Embryonic facial prominence (tissue), 1 donor: ENCODE measurements at regions not wholly inside any gene's neighbourhood (a gene's known extent, or its start where the extent isn't known, plus 50 kb on each side); places are given as distances from the start of the nearest gene placed in this dataset.
A peak's percentile ranks its signal among the peaks of the same experiment; 100 is the strongest.

Source experiments
- DNase-seq: peaks from one replicate; pipeline ENCODE4 v3.0.0-alpha.2; 2016; ENCODE audit errors: extremely low spot score

DNA sequence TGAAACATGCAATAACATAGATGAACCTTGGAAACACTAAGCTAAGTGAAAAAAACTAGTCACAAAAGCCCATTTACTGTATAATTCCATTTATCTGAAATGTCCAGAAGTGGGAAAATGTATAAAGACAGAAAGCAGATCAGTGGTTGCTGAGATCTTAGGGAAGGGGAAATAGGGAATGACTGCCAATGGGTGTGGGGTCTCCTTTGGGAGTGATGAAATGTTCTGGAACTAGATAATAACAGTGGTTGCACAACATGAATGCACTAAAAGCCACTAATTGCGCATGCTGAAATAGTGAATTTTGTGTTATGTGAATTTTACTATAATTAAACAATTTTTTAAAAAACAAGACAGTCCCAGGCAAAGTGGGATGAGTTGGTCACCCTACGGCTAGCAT lies 472.8 kb downstream of the CCDC171 start:
- no peak for DNase-seq

DNA sequence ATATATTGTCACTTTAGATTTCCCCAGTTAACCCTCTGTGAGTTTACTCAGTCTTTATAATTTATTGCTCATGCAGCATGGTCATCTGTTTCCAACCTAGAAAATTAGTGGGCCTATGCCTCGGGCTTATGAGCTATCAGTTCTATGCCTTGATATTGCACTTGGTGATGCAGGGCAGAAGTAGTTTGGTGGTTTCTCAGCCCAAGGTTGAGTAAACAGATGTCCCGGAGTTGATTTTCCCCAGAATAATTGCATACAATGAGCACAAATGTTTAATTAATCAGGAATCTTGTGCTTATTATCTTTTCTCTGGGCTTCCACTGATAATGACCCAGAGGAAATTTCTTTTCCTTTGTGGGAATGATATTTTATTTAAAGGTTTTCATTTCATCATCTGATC lies 474.0 kb downstream of the CCDC171 start:
- DNase-seq, result no peak

DNA sequence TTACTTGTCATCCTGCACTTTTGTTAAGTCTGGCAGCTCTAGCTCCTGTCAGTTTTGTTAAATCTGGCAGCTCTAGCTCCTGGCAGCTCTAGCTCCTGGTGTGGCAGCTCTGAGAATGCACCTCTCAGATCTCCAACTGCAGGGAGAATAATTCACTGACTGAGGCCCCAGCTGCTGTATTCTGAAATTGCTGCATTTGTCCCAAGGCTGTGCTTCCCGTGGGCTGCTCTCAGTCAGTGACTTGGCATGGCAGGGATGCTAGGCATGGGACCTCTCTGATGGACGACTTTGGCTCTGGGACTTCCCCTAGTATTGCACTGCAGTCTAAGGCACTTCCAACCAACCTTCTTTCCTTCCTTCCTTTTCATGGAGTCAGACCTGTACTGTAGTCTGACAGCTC lies 475.7 kb downstream of the CCDC171 start:
- DNase-seq, result no peak

DNA sequence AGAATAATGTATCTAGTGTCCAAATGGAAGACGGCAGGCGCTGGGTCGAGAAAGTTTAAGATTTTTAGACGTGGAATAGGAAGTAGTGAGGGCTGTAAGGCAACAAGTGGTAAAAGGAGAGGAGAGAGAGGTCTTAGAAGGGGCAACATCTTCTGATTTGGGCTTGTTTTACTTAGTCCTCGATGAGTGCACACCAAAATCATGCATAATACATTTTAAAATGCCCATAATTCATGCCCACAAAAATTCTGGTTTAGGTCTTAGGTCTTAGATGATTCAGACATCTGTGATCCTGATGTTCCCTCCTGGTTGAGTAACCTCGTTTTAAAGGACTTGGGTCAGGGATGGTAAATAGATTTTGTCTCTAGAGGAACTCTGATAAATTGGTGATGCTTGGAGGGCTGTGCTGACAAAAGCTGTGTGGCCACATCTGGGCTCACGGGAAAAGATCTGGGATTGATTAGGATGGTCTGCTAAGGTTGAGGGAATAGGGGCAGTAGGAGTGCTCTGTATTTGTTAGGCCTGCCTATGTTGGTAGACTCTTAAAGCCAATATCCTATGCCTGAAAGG lies 476.3 kb downstream of the CCDC171 start:
- DNase-seq, result no peak

DNA sequence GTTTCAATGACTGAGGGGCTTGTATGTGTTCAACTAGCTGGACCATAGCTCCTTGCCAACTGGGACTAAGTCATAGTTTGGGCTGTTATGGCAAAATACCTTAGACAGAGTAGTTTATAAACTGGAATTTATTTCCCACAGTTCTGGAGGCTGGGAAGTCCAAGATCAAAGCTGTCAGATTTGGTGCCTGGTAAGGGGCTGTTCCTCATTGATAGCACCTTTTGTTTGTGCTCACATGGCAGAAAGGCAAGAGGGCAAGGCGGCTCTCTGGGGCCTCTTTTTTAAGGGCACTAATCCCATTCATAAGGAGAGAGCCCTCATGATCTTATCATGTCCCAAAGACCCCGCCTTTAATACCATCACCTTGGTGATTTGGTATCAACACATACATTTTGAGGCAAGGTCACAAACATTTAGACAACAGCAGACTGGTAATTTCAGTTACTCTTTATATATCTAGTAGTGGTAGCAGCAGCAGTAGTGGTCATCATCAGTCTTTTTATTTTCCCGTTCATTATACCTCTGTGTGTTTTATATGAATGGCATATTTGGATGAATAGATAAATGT lies 477.0 kb downstream of the CCDC171 start:
- DNase-seq, result no peak

DNA sequence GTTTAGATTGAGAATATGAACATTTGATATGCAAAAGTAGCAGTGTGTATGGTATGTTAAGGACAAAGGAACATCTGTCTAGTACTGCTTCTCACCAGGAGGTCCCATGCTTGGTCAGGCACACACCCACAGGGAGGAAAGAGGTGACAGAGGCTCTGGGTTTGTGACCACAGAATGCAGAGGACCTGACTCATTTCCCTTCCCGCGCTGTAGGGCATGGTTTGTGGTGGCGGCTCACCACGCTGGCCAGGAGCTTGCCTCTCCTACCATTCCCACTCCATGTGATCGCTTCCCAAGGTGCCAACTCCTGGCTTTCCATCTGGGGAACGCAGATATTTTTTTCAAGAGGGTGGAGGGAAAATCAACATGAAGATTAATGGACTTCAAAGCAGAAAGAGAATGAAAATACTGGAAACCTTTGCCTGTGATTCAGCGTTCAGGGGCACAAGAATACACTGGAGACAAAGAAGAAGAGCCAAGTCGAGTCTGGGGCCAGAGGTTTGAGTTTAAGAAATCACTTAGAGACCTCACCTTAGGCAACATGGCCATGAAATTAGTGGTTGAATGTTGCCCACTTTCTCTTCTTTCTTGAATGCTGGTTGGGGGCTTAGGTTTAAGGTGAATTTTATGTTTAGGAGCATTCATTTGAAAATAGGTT lies 477.8 kb downstream of the CCDC171 start:
- DNase-seq, result no peak

DNA sequence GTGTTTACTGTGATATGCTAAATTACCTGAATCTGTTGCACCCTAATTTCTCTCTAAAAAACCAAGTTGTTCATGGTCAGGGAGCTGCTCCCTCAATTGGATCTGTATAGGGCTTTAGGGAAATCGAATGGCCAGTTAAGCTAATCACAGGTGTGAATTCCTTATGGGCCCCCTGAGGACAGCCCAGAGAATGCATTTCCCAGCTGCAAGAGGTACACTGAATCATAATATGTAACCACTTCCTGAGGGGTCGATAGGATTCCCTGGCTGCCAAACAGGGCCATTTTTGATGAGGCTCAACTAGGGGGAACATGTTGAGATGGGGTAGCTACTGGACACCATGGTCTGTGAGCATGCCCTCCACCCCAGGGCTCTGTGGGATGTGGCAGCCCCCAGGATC lies 478.6 kb downstream of the CCDC171 start:
- no peak for DNase-seq

DNA sequence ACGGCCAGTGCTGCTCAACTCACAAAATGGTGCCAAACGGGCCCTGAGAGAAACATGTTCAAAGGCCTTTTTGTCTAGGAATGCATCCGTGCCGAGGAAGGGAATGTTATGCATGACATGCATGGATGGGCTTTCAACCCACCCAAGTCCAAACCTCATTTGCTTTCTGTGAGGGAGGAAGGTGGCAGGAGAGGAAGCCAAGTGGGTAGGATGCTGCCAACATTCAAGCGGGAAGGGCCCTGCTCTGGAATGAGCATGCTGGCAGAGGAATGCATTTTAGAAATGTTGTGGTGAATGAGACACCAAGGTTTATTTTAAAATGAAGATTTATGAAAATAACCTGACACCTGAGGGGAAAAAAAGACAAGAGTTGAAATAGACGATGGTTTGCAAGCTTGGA lies 479.1 kb downstream of the CCDC171 start:
- DNase-seq, result no peak

DNA sequence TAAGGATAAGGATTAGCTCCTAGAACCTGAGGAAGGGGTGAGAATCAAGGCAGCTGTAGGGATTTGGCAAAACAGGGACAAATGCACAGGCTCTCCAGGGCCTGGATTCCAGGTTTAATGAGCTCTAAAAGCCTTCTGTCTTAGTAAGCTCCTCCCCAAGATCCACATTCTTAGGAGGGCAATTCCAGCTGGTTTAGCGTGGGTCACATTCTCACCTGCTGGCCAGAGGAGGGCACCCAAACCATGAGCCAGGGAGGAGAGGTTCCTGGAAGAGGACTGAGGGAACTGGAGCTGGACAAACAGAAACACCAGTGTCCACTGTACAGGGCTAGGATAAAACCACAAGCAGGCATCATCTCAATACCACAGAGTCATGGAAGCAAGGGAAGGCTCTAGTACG lies 480.0 kb downstream of the CCDC171 start:
- DNase-seq, result no peak

DNA sequence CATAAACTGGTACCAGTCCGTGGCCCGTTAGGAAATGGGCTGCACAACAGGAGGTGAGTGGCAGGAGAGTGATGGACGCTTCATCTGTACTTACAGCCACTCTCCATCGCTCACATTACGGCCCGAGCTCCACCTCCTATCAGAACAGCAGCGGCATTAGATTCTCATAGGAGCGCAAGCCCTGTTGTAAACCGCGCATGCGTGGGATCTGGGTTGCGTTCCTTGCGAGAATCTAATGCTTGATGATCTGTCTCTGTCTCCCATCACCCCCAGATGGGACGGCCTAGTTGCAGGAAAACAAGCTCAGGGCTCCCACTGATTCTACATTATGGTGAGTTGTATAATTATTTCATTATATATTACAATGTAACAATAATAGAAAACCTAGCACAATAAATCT lies 480.4 kb downstream of the CCDC171 start:
- no peak for DNase-seq

DNA sequence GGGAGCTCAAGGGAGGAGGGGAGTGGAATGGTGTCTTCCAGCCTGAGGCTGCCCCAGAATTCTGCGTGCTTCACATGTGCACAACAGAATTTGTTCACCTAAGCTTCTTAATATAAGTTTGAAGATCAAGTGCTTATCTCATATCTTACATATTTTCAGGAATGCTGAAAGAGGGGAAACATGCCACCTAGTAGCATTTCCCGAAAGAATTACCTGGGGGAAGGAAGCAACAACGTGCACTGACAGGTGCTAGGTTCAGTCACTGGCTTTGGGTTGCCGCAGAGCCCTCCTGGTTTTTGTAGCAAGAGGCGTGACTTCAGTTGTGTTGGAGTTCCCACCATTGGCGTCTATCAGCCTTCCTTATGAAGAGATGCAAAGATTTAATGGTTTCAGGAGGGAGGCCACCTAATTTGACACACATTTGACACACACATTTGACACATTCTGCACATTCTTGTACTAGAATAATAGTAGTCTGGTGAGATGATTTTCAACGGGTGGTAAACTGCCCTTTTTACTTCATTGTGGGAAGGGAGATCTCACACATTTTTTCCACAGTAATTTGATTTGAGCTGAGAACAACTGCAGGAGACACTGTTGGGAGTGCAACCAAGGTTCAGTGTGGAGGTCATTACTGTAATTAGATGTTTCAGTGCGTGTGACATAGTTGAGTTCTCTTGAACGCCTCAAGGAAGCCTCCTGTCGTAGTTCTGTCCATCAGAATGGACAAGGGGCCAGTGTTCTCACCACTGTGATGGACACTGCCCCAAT lies 481.3 kb downstream of the CCDC171 start:
- DNase-seq, result no peak

DNA sequence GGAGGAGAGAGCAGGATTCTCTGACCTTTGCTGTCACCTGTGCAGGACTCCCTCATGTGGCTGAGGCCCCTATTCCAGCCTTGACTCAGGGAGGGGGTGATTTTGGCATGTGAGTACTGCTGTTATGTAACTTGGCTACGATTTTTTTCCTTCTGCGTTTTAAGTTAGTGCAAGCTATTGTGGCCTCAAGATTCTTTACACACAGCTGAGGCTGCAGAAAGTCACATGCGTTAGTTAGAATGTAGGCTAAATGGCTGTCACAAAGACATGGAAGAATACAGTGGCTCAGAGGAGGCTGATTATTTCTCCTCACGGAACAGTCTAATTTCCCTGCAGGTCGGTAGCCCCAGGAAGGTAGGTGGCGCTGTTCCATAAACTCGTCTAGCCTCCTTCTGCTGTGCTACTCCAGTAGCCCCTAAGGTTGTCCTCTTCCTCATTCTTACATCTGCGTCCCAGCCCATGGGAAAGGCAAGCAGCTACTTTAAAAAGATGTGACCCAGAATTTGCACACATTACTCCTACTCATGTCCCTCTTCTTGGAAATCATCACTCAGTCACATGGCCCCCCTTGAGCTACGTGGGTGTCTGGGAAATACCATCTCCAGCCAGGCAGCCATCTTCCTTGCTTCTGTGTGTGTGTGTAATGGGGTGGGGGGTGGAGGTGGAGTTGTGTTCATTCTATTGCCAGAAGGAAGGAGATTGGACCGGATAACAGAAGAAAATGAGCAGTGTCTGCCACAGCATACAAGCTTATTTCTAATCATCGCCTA lies 486.6 kb downstream of the CCDC171 start:
- no peak for DNase-seq

DNA sequence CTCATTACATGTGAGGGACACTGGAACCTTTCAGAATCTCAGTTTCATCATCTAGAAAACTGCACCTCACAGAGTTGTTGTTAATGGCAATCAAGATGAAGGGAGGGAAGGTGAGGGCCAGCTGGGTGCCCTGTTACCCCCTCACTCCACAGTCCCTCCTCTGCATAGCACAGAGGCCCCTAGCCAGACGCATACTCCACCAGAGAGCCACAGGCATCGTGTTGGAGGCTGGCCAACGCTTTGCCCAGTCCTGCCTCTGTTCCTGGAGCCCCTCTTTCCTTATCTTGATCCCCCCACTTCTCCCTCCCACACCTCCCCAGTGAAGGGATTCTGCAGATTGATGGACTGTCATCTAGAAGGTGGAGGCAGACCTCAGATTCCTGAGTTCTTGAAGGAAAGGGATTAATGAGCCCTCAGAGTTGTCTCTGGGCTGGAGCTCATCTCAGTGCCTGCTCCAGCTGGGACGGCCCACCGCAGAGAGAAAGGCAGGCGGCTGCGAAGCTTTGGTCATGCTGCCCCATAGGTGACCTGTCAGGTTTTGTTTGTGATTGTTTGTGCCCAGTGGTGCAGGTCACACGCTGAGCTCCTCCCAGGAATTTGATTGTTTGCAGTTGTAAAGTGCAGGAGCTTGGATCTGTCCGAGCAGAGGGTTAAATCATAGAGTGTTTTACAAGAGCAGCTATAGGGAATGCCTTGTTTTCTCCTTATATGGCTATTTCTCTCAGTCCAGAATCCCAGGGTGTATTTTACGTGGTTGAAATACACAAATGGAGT lies 487.3 kb downstream of the CCDC171 start:
- no peak for DNase-seq

DNA sequence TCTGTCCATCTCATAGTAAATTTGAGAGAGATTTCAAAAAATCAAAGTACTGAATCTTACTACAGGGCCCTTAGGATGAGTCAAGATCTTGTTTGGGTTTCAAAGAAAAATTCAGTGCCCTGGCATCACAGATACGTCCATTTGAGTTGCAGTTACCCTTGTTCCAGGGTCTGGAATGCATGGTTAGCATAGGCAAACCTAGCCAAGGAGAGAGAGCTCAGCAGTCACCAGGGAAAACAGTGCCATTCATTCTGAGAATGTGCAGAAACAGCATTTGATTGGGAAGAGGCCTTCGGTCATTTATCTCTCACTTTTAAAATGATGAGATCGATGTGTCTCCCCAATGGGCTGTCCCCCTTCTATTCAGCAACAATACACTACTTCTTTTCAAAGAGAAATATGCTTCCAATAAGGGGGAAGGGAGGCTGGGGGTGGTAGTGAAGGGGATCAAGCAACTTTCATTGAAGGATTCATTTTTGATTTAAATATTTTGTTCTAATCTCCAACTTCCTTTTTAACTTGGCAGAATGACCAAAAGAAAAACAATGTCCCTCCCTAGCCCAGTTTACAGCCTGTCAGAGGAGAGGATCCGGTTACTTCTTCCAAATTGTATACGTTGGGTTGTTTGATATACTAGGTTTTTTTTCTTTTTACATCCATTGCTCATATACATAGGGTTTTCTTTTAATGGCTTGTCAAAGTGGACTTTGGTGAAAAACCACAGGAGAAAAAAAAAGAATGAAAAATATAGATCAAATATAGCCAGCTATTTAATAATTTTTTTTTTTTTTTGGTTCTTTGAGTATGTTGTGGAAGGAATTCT lies 491.1 kb downstream of the CCDC171 start:
- DNase-seq, result peak; percentile 25

DNA sequence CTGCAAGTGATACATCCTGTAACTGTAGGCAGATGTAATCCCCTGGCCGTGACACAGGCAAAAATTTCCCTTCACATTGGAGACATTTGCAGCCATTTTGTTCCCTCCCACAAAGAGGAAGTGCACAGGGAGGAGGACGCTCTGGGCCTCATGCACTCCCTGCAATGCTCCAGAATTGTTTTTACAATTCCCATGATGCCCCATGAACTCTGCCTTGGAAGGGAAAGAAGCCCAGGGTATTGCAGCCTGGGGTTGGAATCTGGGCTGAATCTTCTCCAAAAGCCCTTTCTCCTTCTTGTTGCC lies 491.7 kb downstream of the CCDC171 start:
- no peak for DNase-seq

DNA sequence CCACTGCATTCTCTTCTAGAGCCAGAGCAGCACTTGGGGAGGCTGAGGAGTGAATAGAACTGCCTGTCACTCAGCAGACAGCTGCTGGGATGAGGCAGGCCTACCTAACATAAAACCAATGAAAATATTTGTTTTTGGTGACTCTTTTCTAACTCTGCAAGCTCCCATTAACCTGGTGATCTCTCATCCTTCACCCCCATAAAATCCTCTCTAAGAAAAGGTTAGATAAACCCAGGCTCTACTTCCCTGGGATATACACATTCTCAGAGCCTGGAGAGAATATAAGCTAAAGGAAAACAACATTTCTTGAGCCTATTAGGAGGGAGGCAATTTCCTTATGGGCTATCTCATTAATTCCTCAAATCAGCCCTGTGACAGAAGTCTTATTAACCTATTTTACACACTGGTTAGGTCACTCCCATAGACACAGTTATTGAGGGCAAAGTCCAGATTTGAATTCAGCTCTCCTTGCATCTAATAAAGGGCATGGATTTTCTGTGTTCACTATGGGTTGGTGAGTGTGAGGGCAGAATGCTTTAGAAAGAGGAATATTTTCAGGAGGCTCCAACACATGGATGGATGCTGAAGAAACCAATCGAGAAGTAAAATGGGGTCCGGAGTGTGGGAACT lies 492.9 kb downstream of the CCDC171 start:
- DNase-seq, result no peak

DNA sequence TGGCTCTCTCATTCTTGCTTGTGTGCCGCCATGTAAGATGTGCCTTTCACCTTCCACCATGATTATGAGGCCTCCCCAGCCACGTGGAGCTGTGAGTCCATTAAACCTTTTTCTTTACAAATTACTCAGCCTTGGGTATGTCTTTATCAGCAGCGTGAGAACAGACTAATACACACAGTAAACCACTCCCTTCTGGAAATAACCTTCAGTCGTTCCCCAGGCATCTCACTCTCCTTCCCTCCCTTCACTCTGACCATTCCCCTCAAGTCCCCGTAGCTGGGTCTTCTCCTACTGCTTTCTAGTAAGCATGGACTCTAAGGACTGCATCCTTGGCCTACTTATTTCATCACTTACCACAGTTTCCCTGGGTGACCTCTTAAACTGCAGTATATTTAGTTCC lies 493.9 kb downstream of the CCDC171 start:
- no peak for DNase-seq

DNA sequence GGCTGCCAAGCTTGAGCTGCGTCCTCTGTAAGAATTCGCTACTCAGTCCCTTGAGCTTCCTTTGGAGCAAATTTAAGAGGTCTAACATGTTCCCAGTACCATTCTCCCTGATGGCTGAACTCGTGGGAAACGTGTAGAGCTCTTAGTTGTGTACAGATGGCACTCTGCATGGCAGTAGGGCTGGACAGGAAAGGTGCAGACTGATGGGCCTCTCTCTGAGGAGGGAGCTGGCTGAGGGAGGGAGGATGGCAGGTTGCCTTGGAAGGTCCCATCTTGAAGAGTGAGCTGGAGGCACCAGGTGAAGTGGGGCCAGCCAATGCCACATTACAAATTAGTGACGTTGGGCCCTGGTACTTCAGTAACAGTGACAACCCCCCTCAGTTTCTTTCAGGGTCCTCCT lies 495.3 kb downstream of the CCDC171 start:
- no peak for DNase-seq

DNA sequence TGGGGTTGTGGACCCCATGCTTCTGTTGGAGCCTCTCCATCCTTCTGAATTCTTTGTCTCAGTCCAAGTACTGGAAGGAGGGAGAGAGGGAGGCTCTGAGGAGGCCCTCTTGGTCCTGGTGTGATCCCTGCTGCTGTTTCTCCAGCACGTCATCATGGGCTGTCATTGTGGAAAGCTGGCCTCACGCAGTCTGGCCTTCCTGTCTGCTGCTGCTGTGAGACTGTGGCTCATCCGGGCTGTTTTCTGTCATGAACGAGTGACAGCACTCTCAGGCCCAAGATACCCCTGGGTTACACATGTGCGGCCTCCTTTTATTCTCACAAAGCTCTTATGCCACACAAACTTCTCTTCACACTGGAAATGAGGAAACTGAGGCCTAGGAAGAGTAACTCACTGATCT lies 499.3 kb downstream of the CCDC171 start:
- no peak for DNase-seq
